Aorta (tissue), 5 donors: ENCODE measurements at regions not wholly inside any gene's neighbourhood (a gene's known extent, or its start where the extent isn't known, plus 50 kb on each side); places are given as distances from the start of the nearest gene placed in this dataset.

Experiments used
- ATAC-seq: fragments of 200-7000 bp; cut with Tn5 transposase; one replicate; pipeline ENCODE4 v1.9.1; 2022; ENCODE audit warnings: moderate library complexity; ENCODE audit not compliant: low FRiP score
- DNase-seq, 2 donors: peaks; one replicate each; pipeline ENCODE4 v3.0.0-alpha.2; 2020
- H3K27ac ChIP-seq, 2 donors: one replicate each; pipeline ENCODE4 v1.5.1; 2013; ENCODE audit warnings: low read length in 2 of 2, mild to moderate bottlenecking in 2 of 2, moderate library complexity in 2 of 2, control low read depth in 1 of 2, inconsistent platforms in 1 of 2, low read depth in 1 of 2
- H3K27me3 ChIP-seq, 2 donors: one replicate each; pipeline ENCODE4 v1.6.1; 2013; ENCODE audit warnings: control low read depth in 1 of 2, low read length in 1 of 2, mild to moderate bottlenecking in 1 of 2, moderate library complexity in 1 of 2; ENCODE audit not compliant: insufficient read depth in 2 of 2, control insufficient read depth in 1 of 2
- H3K36me3 ChIP-seq, 2 donors: one replicate each; pipeline ENCODE4 v1.6.1; 2013; ENCODE audit warnings: control low read depth in 1 of 2, low read length in 1 of 2, mild to moderate bottlenecking in 1 of 2; ENCODE audit not compliant: insufficient read depth in 2 of 2, control insufficient read depth in 1 of 2
- H3K4me1 ChIP-seq, 2 donors: one replicate each; pipeline ENCODE4 v1.6.1; 2013; ENCODE audit warnings: low read length in 2 of 2, control low read depth in 1 of 2, mild to moderate bottlenecking in 1 of 2, moderate library complexity in 1 of 2; ENCODE audit not compliant: insufficient read depth in 2 of 2, control insufficient read depth in 1 of 2
- H3K4me3 ChIP-seq, 2 donors: one replicate each; pipeline ENCODE4 v1.5.1; 2013; ENCODE audit warnings: low read length in 2 of 2, control low read depth in 1 of 2, mild to moderate bottlenecking in 1 of 2
- H3K9me3 ChIP-seq: one replicate; pipeline ENCODE4 v1.6.1; 2013; ENCODE audit warnings: mild to moderate bottlenecking, low read length; ENCODE audit not compliant: control insufficient read depth
- WGBS, 2 donors: extraction: QIAGEN DNeasy Blood & Tissue Kit; methylation state at CpG; one replicate each; pipeline ENCODE4 v1.1.7; 2013; 5-methylcytosine and 5-hydroxymethylcytosine counted together
- intact Hi-C, 2 donors: fragments of 100-400 bp; cut with DNase I; formaldehyde crosslinking; loops; one replicate each; pipeline versions ENCODE4 v1.14.2 to v1.15.0; 2022
- donor health status: healthy with polysubstance abuse.
- donor health status: Bipolar disorder and iron deficiency.
- donor health status: DM: no; HTN: no; CAD: no.
- donor health status: DM: no; HTN: no; CAD: no.
- donor health status: DM: yes; HTN: yes; CAD: no.

DNA sequence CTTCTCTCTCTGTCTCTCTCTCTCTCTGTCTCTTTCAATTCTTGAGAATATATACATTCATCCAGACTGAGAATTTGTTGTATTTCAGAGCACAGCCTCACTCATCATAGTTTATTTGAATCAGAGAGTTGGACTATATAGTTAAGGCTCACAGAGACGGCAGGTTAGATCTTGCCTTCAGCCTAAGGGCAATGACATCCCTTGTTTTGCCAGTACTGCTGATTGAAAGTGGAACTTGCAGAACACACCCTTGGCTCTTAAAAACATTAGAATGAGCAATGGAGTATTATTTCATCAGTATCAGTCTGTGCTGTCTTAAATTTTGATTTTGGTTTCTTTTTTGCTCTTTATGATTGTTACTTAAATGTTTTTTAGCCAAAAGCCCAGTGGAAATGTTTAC lies 62.0 kb upstream of the DSG1 start:
- no peak for ATAC-seq

DNA sequence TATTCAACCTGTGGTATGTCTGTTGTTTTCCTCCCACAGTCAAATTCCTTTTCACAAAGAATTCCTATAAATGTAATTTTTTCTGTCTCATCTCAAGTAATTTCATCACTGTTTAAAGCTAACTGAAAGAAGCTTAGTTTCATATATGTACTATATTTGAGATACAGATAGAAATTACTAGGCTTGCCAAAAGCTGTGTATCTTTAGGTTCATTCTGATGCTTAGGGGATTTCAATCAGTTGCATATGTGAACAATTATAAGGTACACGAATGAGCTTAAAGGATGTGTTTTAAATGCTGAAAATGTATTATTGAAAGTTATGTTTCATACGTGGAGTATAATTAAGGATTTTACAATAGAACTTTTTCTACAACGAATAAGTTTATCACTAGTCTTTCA lies 59.2 kb upstream of the DSG1 start:
- Histone ChIP-seq H3K9me3 (no peaks in the 10 kb centered on the region), H3K36me3 (no peaks in the 10 kb centered on the region), H3K27ac (no peak overlapping the region), H3K4me1 (no peaks in the 10 kb centered on the region), H3K4me3 (no peak overlapping the region), H3K27me3 (no peaks in the 10 kb centered on the region)
- intact Hi-C loops: no loop called here
- ATAC-seq (no peak), DNase-seq (no peak)
- 76 to 92% methylated on average over 3 of the region's 3 CpGs for WGBS, 2 donors

More for the DNA sequence above, 62.0 kb upstream of the DSG1 start:
- Histone ChIP-seq H3K27me3 (no peaks in the 10 kb centered on the region), H3K9me3 (no peaks in the 10 kb centered on the region), H3K27ac (no peak overlapping the region), H3K4me3 (no peak overlapping the region), H3K4me1 (no peaks in the 10 kb centered on the region), H3K36me3 (no peaks in the 10 kb centered on the region)
- no peak for DNase-seq
- WGBS, 2 donors: 87 to 89% methylated on average over 1 of the region's 1 CpG
- intact Hi-C loops: no loop called here

DNA sequence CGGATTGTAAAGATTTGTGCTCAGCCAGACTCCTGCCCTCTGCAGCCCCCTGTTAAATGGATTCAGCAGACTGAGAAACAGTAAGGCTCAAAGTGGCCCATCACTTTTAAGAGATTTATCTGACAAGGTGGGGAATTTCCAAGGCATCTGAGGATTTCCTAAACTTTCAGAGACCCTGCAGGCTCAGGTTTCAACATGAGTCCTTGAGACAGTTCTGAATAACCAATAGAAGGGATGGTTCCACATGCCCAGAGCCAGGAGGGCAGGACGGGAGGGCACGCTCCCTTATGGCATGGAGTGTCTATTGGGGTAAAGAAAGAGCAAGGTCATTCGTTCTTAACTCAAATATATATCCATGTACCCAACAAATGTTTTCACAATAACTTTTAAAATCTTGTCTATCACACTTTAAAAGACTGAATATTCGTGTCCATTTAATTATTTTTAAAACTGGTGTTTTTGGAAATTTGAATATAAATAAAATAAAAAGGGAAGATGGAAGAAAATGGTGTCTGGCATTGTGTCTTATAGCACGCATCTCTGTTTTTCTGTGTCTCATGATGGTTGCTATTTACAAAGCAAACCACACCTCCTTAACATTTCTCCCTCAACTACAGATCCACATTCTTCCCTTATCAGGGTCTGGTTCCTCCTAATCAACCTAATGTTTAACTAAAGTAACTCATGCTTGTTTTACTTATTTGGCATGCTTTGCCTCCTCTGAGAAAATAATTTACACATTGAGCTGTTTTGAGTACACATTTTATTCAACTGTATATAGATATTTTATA lies 56.0 kb upstream of the DSG1 start:
- Histone ChIP-seq H3K4me1 (no peaks in the 10 kb centered on the region), H3K36me3 (no peaks in the 10 kb centered on the region), H3K27ac (no peak overlapping the region), H3K27me3 (no peaks in the 10 kb centered on the region), H3K9me3 (no peaks in the 10 kb centered on the region), H3K4me3 (no peak overlapping the region)
- DNase-seq (no peak), ATAC-seq (no peak)
- intact Hi-C loops: loop anchor here in 1 of 2 donors (5.0 kb wide), 1 partner anchor 690 kb away; no protein-coding TSS in a partner anchor
- WGBS, 2 donors: 73 to 76% methylated on average over 6 of the region's 6 CpGs

DNA sequence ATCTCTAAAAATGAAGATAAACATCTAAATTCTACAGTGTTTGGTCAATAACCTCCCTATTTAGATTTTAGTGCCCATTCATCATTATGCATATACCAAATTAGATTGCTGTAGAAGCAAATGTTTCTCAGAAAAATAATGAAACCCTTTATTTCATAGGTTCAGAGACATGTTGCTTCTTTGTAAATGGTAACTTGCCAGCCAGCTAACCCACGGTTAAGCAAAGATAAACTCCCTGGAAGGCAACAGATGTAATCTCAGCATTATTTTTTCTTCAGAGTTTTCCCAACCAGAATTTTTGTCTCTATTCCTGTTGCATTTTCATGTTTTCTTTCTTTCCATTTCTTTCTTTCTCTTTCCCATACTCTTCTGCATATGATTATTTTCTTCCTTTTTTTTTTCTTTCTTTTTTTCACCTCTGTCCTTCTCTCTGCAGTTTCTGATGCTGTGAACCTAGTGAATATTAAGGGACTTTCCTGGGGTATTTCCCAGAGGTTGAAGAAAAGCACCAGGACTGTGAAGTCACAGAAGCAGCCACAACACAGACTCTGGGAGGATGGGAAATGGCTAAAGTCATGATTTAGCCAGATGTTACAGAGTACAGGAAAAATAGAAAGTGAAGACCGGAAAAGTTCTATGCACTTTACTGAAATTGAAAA lies 50.0 kb upstream of the DSG1 start:
- intact Hi-C loops: no loop called here
- no peak for ATAC-seq

More for the DNA sequence above, 50.0 kb upstream of the DSG1 start:
- DNase-seq: no peak
- WGBS, 2 donors: 38 to 39% methylated on average over 2 of the region's 2 CpGs
- no peaks in the 10 kb centered on the region for H3K36me3 ChIP-seq
- H3K27me3 ChIP-seq: no peaks in the 10 kb centered on the region
- H3K27ac ChIP-seq: no peak overlapping the region
- no peak overlapping the region for H3K4me3 ChIP-seq
- no peaks in the 10 kb centered on the region for H3K4me1 ChIP-seq
- H3K9me3 ChIP-seq: no peaks in the 10 kb centered on the region
